KMS-11 (cell line): ENCODE measurements at regions not wholly inside any gene's neighbourhood (a gene's known extent, or its start where the extent isn't known, plus 50 kb on each side); places are given as distances from the start of the nearest gene placed in this dataset.

Experiments
- H2AFZ ChIP-seq: fragments of 200-600 bp; sonication (generic); 2 replicates; pipeline ENCODE4 v1.6.1; 2016; ENCODE audit warnings: antibody characterized with exemption, mixed run types, low read depth
- H3K27ac ChIP-seq: fragments of 200-600 bp; sonication (generic); 2 replicates; pipeline ENCODE4 v1.6.1; 2016; ENCODE audit warnings: mild to moderate bottlenecking, mixed run types
- H3K27me3 ChIP-seq: fragments of 200-600 bp; sonication (generic); 2 replicates; pipeline ENCODE4 v1.6.1; 2017; ENCODE audit warnings: mild to moderate bottlenecking, low read depth, mixed run types, moderate library complexity; ENCODE audit not compliant: insufficient read depth
- H3K36me3 ChIP-seq: fragments of 200-600 bp; sonication (generic); 2 replicates; pipeline ENCODE4 v1.6.1; 2017; ENCODE audit warnings: mild to moderate bottlenecking, mixed run types; ENCODE audit not compliant: insufficient read depth
- H3K4me1 ChIP-seq: fragments of 200-600 bp; sonication (generic); 2 replicates; pipeline ENCODE4 v1.6.1; 2016; ENCODE audit warnings: mild to moderate bottlenecking, low read depth, mixed run types; ENCODE audit not compliant: poor library complexity, severe bottlenecking
- H3K4me2 ChIP-seq: fragments of 200-600 bp; sonication (generic); 2 replicates; pipeline ENCODE4 v1.7.0; 2016; ENCODE audit warnings: mild to moderate bottlenecking, mixed run types
- H3K4me3 ChIP-seq: fragments of 200-600 bp; sonication (generic); IDR thresholded peaks from 2 replicates; pipeline ENCODE4 v1.6.1; 2017; ENCODE audit warnings: low read depth, low read length, mixed read lengths; ENCODE audit not compliant: insufficient read depth
- H3K79me2 ChIP-seq: fragments of 200-600 bp; sonication (generic); 2 replicates; pipeline ENCODE4 v1.6.1; 2016; ENCODE audit warnings: low read depth, mixed run types; ENCODE audit not compliant: insufficient read depth
- H3K9ac ChIP-seq: fragments of 200-600 bp; sonication (generic); 2 replicates; pipeline ENCODE4 v1.6.1; 2016; ENCODE audit warnings: mild to moderate bottlenecking, mixed run types
- H4K20me1 ChIP-seq: fragments of 200-600 bp; sonication (generic); 2 replicates; pipeline ENCODE4 v1.6.1; 2016; ENCODE audit warnings: mild to moderate bottlenecking, mixed run types; ENCODE audit not compliant: insufficient read depth
- CTCF ChIP-seq: fragments of 200-600 bp; sonication (generic); conservative IDR thresholded peaks from 2 replicates; pipeline ENCODE4 v1.6.1; 2017; ENCODE audit warnings: low read depth, mild to moderate bottlenecking, antibody characterized with exemption, low read length, moderate library complexity, mixed read lengths

- Histone ChIP-seq H3K4me3 (no peak overlapping the region), H2AFZ (no peak overlapping the region), H3K4me2 (no peak overlapping the region), H3K36me3 (no peaks in the 10 kb centered on the region), H3K27ac (no peak overlapping the region), H3K27me3 (no peaks in the 10 kb centered on the region), H3K9ac (no peak overlapping the region), H3K4me1 (no peaks in the 10 kb centered on the region), H3K79me2 (no peaks in the 10 kb centered on the region), H4K20me1 (no peaks in the 10 kb centered on the region)
- no peak for TF ChIP-seq CTCF
Measured at GRCh38 chr4:35461931-35462659, 782.2 kb downstream of the ARAP2 start.

GRCh38 chr4:35463251-35463952 lies 780.9 kb downstream of the ARAP2 start:
- no peak overlapping the region for H2AFZ ChIP-seq
- no peak overlapping the region for H3K27ac ChIP-seq
- no peak for TF ChIP-seq CTCF
- H3K79me2 ChIP-seq, result no peaks in the 10 kb centered on the region
- no peaks in the 10 kb centered on the region for H3K27me3 ChIP-seq
- H3K4me1 ChIP-seq, result no peaks in the 10 kb centered on the region
- H4K20me1 ChIP-seq, result no peaks in the 10 kb centered on the region
- no peaks in the 10 kb centered on the region for H3K36me3 ChIP-seq
- H3K4me3 ChIP-seq, result no peak overlapping the region
- H3K4me2 ChIP-seq, result no peak overlapping the region
- no peak overlapping the region for H3K9ac ChIP-seq

GRCh38 chr4:35464964-35465528 lies 779.3 kb downstream of the ARAP2 start:
- H3K9ac ChIP-seq, result no peak overlapping the region
- no peaks in the 10 kb centered on the region for H4K20me1 ChIP-seq
- H3K36me3 ChIP-seq, result no peaks in the 10 kb centered on the region
- no peaks in the 10 kb centered on the region for H3K79me2 ChIP-seq
- H3K4me2 ChIP-seq, result no peak overlapping the region
- H3K27ac ChIP-seq, result no peak overlapping the region
- no peaks in the 10 kb centered on the region for H3K4me1 ChIP-seq
- H2AFZ ChIP-seq, result no peak overlapping the region
- no peaks in the 10 kb centered on the region for H3K27me3 ChIP-seq
- no peak overlapping the region for H3K4me3 ChIP-seq
- no peak for TF ChIP-seq CTCF

GRCh38 chr4:35491093-35491492 lies 753.2 kb downstream of the ARAP2 start:
- no peaks in the 10 kb centered on the region for H3K79me2 ChIP-seq
- H3K27me3 ChIP-seq, result no peaks in the 10 kb centered on the region
- H3K4me1 ChIP-seq, result no peaks in the 10 kb centered on the region
- no peaks in the 10 kb centered on the region for H4K20me1 ChIP-seq
- no peak overlapping the region for H3K4me3 ChIP-seq
- no peak overlapping the region for H3K9ac ChIP-seq
- TF ChIP-seq CTCF, result no peak
- no peak overlapping the region for H2AFZ ChIP-seq
- H3K27ac ChIP-seq, result no peak overlapping the region
- H3K4me2 ChIP-seq, result no peak overlapping the region
- H3K36me3 ChIP-seq, result no peaks in the 10 kb centered on the region
